Breast epithelium (tissue), 3 donors: ENCODE measurements at regions not wholly inside any gene's neighbourhood (a gene's known extent, or its start where the extent isn't known, plus 50 kb on each side); places are given as distances from the start of the nearest gene placed in this dataset.

Experiments used
- CTCF ChIP-seq, 3 donors: fragments of 450-650 bp; IDR thresholded peaks; one replicate each; pipeline ENCODE4 v1.5.1; 2016 to 2017; ENCODE audit warnings: antibody characterized with exemption in 3 of 3, mild to moderate bottlenecking in 3 of 3, moderate library complexity in 3 of 3
- POLR2A ChIP-seq: fragments of 450-650 bp; IDR thresholded peaks from one replicate; pipeline ENCODE4 v1.6.1; 2016; ENCODE audit warnings: antibody characterized with exemption, mild to moderate bottlenecking, moderate library complexity
- POLR2AphosphoS5 ChIP-seq, 3 donors: sonication (generic); formaldehyde crosslinking; IDR thresholded peaks; one replicate each; pipeline ENCODE4 v1.6.1; 2017; ENCODE audit warnings: antibody characterized with exemption in 3 of 3

DNA sequence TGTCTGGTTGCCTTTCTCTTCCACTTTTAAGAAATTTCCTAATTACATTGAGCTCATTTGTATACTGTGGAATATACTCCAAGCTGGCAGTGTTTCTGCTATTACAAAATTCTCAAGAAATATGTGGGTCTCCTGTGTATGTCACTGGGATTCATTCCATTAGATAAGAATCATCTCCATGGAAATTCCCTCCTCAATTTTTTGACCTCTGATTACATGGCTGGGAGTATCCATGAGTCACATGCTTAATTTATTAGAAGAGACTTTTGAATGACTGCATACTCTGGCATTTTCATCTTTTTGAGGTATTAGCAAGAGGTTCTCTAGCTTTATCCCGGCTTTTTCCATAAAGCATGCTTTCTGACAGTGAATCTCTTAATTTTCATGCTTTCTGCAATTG, 665.5 kb upstream of the CNTNAP5 start:
- TF ChIP-seq CTCF (IDR thresholded peaks at IDR 0.05) = no peak
- TF ChIP-seq POLR2AphosphoS5 (IDR thresholded peaks at IDR 0.05) = no peak
- no peak for TF ChIP-seq POLR2A
